ENCODE measurements at regions not wholly inside any gene's neighbourhood (a gene's known extent, or its start where the extent isn't known, plus 50 kb on each side); places are given as distances from the start of the nearest gene placed in this dataset.

DNA sequence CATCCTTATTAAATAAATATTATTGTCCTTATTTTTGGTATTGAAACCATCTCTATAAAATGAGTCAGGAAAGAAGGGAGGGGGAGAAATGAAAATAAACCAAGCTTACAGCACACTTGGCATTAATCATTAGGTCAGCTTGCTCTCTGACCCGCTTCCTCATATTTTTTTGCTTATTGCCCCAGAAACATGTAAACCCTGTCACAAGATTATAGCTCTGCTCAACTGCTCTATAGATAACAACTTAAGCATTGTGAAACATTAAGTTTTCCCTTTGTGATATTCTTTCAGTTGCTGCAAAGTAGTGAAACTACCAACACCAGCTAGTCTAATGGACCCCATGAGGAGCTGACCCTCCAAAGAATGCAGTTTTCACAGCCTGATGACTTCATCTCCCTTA lies 819.5 kb downstream of the SLC16A7 start:
- Mint-ChIP-seq H3K27me3 (ENCODE audit: unreplicated experiment) (no peaks in the 10 kb centered on the region), H3K36me3 (ENCODE audit: insufficient read depth, unreplicated experiment) (no peaks in the 10 kb centered on the region), H3K4me1 (ENCODE audit: low read depth, unreplicated experiment) (no peaks in the 10 kb centered on the region), H3K27ac (ENCODE audit: unreplicated experiment) (no peak overlapping the region), H3K4me3 (ENCODE audit: low read depth, unreplicated experiment) (no peak overlapping the region), H3K9me3 (ENCODE audit: low read depth, unreplicated experiment) (peaks cover 6% of the 10 kb centered on the region)
- intact Hi-C loops (cut with micrococcal nuclease; ENCODE audit: unreplicated experiment), result no loop called here
- CTCF ChIA-PET, result no interaction called here
- BruUV-seq (replicated peaks), result no TSS peak
- DNase-seq, result no peak
- no peak for TF ChIP-seq CTCF (IDR thresholded peaks at IDR 0.05; ENCODE audit: unreplicated experiment)

DNA sequence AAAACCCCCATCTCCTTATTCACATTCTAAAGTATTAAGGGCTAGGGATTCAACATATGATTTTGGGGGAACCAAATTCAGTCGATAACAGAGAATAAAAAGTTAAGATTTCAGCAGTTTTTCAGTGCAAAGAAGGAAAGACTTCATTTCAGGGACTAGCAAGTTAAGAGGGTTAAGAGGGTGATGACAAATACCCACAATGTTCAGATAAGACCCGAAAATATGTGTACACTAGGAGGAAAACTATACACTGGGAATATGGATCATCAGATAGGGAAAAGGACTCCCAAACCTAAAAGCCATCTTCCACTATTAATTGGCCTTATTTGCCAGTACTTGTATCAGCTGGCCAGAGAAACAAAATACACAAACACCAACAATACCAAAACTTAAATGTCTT lies 824.2 kb downstream of the SLC16A7 start:
- no peak overlapping the region for H3K4me3 Mint-ChIP-seq (ENCODE audit: low read depth, unreplicated experiment)
- no peaks in the 10 kb centered on the region for H3K27me3 Mint-ChIP-seq (ENCODE audit: unreplicated experiment)
- no peak for DNase-seq
- no peaks in the 10 kb centered on the region for H3K4me1 Mint-ChIP-seq (ENCODE audit: low read depth, unreplicated experiment)
- no peak for TF ChIP-seq CTCF (IDR thresholded peaks at IDR 0.05; ENCODE audit: unreplicated experiment)
- H3K9me3 Mint-ChIP-seq (ENCODE audit: low read depth, unreplicated experiment), result peaks cover 9% of the 10 kb centered on the region
- BruUV-seq (replicated peaks), result no TSS peak
- intact Hi-C loops (cut with micrococcal nuclease; ENCODE audit: unreplicated experiment), result no loop called here
- CTCF ChIA-PET, result no interaction called here
- H3K36me3 Mint-ChIP-seq (ENCODE audit: insufficient read depth, unreplicated experiment), result no peaks in the 10 kb centered on the region
- no peak overlapping the region for H3K27ac Mint-ChIP-seq (ENCODE audit: unreplicated experiment)

- Mint-ChIP-seq H3K27me3 (ENCODE audit: unreplicated experiment) (no peaks in the 10 kb centered on the region), H3K4me3 (ENCODE audit: low read depth, unreplicated experiment) (no peak overlapping the region), H3K36me3 (ENCODE audit: insufficient read depth, unreplicated experiment) (no peaks in the 10 kb centered on the region), H3K9me3 (ENCODE audit: low read depth, unreplicated experiment) (peaks cover 3% of the 10 kb centered on the region), H3K27ac (ENCODE audit: unreplicated experiment) (no peak overlapping the region), H3K4me1 (ENCODE audit: low read depth, unreplicated experiment) (no peaks in the 10 kb centered on the region)
- BruUV-seq (replicated peaks), result no TSS peak
- no peak for DNase-seq
- CTCF ChIA-PET, result interaction anchor here (0.7 to 0.8 kb wide), 2 partner anchors 459 to 1102 kb away, joined by 8 read pairs; no protein-coding TSS in a partner anchor
- intact Hi-C loops (cut with micrococcal nuclease; ENCODE audit: unreplicated experiment), result no loop called here
- no peak for TF ChIP-seq CTCF (IDR thresholded peaks at IDR 0.05; ENCODE audit: unreplicated experiment)
These were observed 825.9 kb downstream of the SLC16A7 start for GRCh38 chr12:60421741-60422140.

DNA sequence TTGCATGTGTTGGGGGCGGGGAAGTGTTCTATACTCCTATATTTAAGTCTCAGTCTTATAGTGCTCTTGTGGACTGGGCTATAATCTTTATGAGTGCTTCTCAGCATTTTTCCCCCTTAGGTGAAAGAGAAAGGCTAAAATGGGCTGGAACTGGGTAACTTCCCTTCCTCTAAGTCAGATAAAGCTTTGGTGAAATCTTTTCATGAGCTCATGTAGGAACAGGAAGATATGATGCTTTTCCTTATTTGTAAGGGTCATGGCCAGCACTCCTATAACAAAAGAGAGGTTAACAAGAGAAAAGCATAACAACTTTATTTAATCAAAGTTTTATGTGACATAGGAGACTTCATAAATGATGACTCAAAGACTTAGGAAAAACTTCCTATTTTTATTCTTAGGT lies 841.5 kb downstream of the SLC16A7 start:
- Mint-ChIP-seq H3K4me1 (ENCODE audit: low read depth, unreplicated experiment) (no peaks in the 10 kb centered on the region), H3K27me3 (ENCODE audit: unreplicated experiment) (no peaks in the 10 kb centered on the region), H3K27ac (ENCODE audit: unreplicated experiment) (no peak overlapping the region), H3K36me3 (ENCODE audit: insufficient read depth, unreplicated experiment) (no peaks in the 10 kb centered on the region), H3K4me3 (ENCODE audit: low read depth, unreplicated experiment) (no peak overlapping the region), H3K9me3 (ENCODE audit: low read depth, unreplicated experiment) (no peaks in the 10 kb centered on the region)
- TF ChIP-seq CTCF (IDR thresholded peaks at IDR 0.05; ENCODE audit: unreplicated experiment), result no peak
- intact Hi-C loops (cut with micrococcal nuclease; ENCODE audit: unreplicated experiment), result no loop called here
- no TSS peak for BruUV-seq (replicated peaks)
- CTCF ChIA-PET, result interaction anchor here (1.0 kb wide), 1 partner anchor 9 kb away, joined by 6 read pairs; no protein-coding TSS in a partner anchor
- no peak for DNase-seq

Data from Calu3 (cell line).